PC-9 (cell line): ENCODE measurements at regions not wholly inside any gene's neighbourhood (a gene's known extent, or its start where the extent isn't known, plus 50 kb on each side); places are given as distances from the start of the nearest gene placed in this dataset.

Experiments
- BruUV-seq: library from RNA; stranded (reverse); fragments of 400-500 nt; replicated peaks from 2 replicates; lab custom pipeline; 2021; lab: Mats Ljungman, UMichigan
- CTCF ChIA-PET: fragments of 300-600 bp; sonication (Branson Sonifier 250); formaldehyde crosslinking; loops from one replicate; lab custom pipeline; 2022; ENCODE audit warnings: antibody characterized with exemption; lab: Charles Lee
- POLR2A ChIA-PET: fragments of 300-600 bp; sonication (Branson Sonifier 250); formaldehyde crosslinking; loops from one replicate; lab custom pipeline; 2022; ENCODE audit warnings: antibody characterized with exemption; ENCODE audit not compliant: unreplicated experiment; lab: Charles Lee
- DNase-seq, 2 experiments: peaks; one replicate each; pipeline versions ENCODE4 v3.0.0 to v3.0.0-alpha.2; 2015 to 2022; ENCODE audit warnings: mixed read lengths in 1 of 2
- H2AFZ ChIP-seq: fragments of 200-600 bp; sonication (generic); 2 replicates; pipeline ENCODE4 v1.8.1; 2017; ENCODE audit warnings: antibody characterized with exemption
- H3F3A ChIP-seq: fragments of 200-600 bp; sonication (generic); 2 replicates; pipeline ENCODE4 v1.8.1; 2017; ENCODE audit warnings: antibody characterized with exemption, mild to moderate bottlenecking, low read depth; ENCODE audit not compliant: insufficient read depth
- H3K27ac ChIP-seq: fragments of 200-600 bp; sonication (generic); 2 replicates; pipeline ENCODE4 v1.6.1; 2016; ENCODE audit warnings: mixed run types
- H3K27me3 ChIP-seq: fragments of 200-600 bp; sonication (generic); 2 replicates; pipeline ENCODE4 v1.6.1; 2016; ENCODE audit warnings: low read depth, mixed run types; ENCODE audit not compliant: insufficient read depth
- H3K36me3 ChIP-seq: fragments of 200-600 bp; sonication (generic); 2 replicates; pipeline ENCODE4 v1.6.1; 2016; ENCODE audit warnings: low read depth, mixed run types
- H3K4me1 ChIP-seq: fragments of 200-600 bp; sonication (generic); replicated peaks from 2 replicates; pipeline ENCODE4 v1.6.1; 2016; ENCODE audit warnings: mixed run types; ENCODE audit not compliant: insufficient read depth
- H3K4me2 ChIP-seq: fragments of 200-600 bp; sonication (generic); 2 replicates; pipeline ENCODE4 v1.6.1; 2017; ENCODE audit warnings: mixed run types
- H3K4me3 ChIP-seq: fragments of 200-600 bp; sonication (generic); 2 replicates; pipeline ENCODE4 v1.6.1; 2016; ENCODE audit warnings: mixed run types
- H3K79me2 ChIP-seq: fragments of 200-600 bp; sonication (generic); 2 replicates; pipeline ENCODE4 v1.6.1; 2017; ENCODE audit warnings: low read depth, mixed run types
- H3K9me2 ChIP-seq: fragments of 200-600 bp; sonication (generic); 2 replicates; pipeline ENCODE4 v1.8.1; 2017; ENCODE audit warnings: mild to moderate bottlenecking; ENCODE audit not compliant: insufficient read depth
- H3K9me3 ChIP-seq: fragments of 200-600 bp; sonication (generic); 2 replicates; pipeline ENCODE4 v1.8.1; 2016; ENCODE audit warnings: low read depth; ENCODE audit not compliant: insufficient read depth
- H4K20me1 ChIP-seq: fragments of 200-600 bp; sonication (generic); 2 replicates; pipeline ENCODE4 v1.8.1; 2017; ENCODE audit not compliant: insufficient read depth
- EZH2 ChIP-seq: fragments of 200-600 bp; sonication (generic); IDR thresholded peaks from 2 replicates; pipeline ENCODE4 v1.8.0; 2017; ENCODE audit warnings: antibody characterized with exemption, low read depth
- intact Hi-C: fragments of 100-400 bp; cut with micrococcal nuclease; formaldehyde crosslinking; loops from one replicate; pipeline ENCODE4 v1.10.0; 2022; ENCODE audit not compliant: unreplicated experiment
- TF ChIP-seq, protein P1 (sequence below): fragments of 200-600 bp; sonication (generic); conservative IDR thresholded peaks from 2 replicates; pipeline ENCODE4 v1.6.1; 2017; ENCODE audit warnings: mixed run types, antibody characterized with exemption, mild to moderate bottlenecking, moderate library complexity

DNA sequence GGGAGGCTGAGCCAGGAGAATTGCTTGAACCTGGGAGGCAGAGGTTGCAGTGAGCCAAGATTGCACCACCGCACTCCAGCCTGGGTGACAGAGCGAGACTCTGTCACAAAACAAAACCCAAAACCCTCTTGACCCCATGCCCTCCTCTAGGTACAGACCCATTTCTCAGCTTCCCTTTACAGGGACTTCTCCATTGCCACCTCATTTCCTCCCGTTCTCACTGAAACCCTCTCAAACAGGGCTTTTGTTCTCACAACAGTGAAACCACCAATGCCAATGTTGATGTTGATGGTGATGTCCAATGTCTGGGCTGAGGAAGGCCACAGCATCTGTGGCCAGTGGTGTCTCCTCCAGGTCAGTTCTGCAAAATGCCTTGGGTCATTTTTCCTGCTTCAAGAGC, 69.0 kb upstream of the ZCCHC2 start:
- DNase-seq: no peak
- Histone ChIP-seq H3K27ac (no peak overlapping the region), H3K4me2 (no peak overlapping the region), H4K20me1 (no peaks in the 10 kb centered on the region), H3F3A (peaks cover 31% of the 10 kb centered on the region), H3K9me2 (no peaks in the 10 kb centered on the region), H3K4me1 (peaks cover 42% of the 10 kb centered on the region), H3K79me2 (no peaks in the 10 kb centered on the region), H3K36me3 (no peaks in the 10 kb centered on the region), H3K27me3 (no peaks in the 10 kb centered on the region), H2AFZ (no peak overlapping the region), H3K9me3 (no peaks in the 10 kb centered on the region), H3K4me3 (no peak overlapping the region)
- intact Hi-C loops: no loop called here
- BruUV-seq: no TSS peak
- POLR2A ChIA-PET: interaction anchor here (0.7 kb wide), 1 partner anchor 16 kb away, joined by 7 read pairs; no protein-coding TSS in a partner anchor
- TF ChIP-seq, protein P1, sequence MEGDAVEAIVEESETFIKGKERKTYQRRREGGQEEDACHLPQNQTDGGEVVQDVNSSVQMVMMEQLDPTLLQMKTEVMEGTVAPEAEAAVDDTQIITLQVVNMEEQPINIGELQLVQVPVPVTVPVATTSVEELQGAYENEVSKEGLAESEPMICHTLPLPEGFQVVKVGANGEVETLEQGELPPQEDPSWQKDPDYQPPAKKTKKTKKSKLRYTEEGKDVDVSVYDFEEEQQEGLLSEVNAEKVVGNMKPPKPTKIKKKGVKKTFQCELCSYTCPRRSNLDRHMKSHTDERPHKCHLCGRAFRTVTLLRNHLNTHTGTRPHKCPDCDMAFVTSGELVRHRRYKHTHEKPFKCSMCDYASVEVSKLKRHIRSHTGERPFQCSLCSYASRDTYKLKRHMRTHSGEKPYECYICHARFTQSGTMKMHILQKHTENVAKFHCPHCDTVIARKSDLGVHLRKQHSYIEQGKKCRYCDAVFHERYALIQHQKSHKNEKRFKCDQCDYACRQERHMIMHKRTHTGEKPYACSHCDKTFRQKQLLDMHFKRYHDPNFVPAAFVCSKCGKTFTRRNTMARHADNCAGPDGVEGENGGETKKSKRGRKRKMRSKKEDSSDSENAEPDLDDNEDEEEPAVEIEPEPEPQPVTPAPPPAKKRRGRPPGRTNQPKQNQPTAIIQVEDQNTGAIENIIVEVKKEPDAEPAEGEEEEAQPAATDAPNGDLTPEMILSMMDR: no peak
- no peak for TF ChIP-seq EZH2
- CTCF ChIA-PET: no interaction called here

DNA sequence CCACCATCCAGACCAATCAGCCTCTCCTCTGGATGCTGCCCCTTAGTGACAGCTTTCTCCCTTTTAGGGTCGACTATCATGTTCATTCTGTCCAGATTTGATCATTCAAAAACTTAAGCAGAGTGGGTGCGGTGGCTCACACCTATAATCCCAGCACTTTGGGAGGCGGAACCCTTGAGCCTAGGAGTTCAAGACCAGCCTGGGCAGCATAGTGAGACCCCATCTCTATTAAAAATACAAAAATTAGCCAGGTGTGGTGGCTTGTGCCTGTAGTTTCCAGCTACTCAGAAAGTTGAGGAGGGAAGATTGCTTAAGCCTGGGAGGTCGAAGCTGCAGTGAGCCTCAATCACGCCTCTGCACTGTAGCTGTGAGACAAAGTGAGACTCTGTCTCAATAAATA, 68.3 kb upstream of the ZCCHC2 start:
- Histone ChIP-seq H3K9me2 (no peaks in the 10 kb centered on the region), H3K27ac (no peak overlapping the region), H3F3A (peaks cover 29% of the 10 kb centered on the region), H3K4me1 (peaks cover 40% of the 10 kb centered on the region), H3K36me3 (no peaks in the 10 kb centered on the region), H3K4me2 (no peak overlapping the region), H3K27me3 (no peaks in the 10 kb centered on the region), H3K4me3 (no peak overlapping the region), H4K20me1 (no peaks in the 10 kb centered on the region), H3K9me3 (no peaks in the 10 kb centered on the region), H2AFZ (no peak overlapping the region), H3K79me2 (no peaks in the 10 kb centered on the region)
- ChIA-PET CTCF (no interaction called here), POLR2A (interaction anchor here (0.7 kb wide), 1 partner anchor 17 kb away, joined by 7 read pairs; no protein-coding TSS in a partner anchor)
- BruUV-seq: no TSS peak
- TF ChIP-seq, protein P1: no peak
- no peak for TF ChIP-seq EZH2
- no peak for DNase-seq
- intact Hi-C loops: no loop called here

DNA sequence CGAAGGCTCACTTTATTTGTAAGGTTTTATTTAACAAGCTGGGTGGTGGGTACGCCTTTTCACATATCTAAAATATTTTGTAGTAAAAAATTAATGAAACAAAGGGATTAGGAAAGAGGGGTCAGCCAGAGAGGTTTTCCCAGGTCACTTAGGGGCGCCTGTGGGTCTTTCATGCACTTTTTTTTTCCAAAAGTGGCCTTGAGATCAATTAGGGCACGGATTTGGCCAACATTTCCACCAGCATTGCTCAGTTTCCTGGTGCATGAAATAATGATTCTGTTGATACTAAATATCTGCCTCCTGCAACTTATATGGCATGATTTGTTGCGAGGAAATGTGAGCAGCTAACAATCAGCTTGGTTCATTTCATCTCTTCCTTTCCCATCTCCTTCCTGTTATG, 67.6 kb upstream of the ZCCHC2 start:
- H3F3A ChIP-seq: peaks cover 22% of the 10 kb centered on the region
- no TSS peak for BruUV-seq
- no peak overlapping the region for H3K27ac ChIP-seq
- no peak overlapping the region for H3K4me2 ChIP-seq
- H3K4me1 ChIP-seq: peaks cover 33% of the 10 kb centered on the region
- ChIA-PET POLR2A (no interaction called here), CTCF (no interaction called here)
- no peak overlapping the region for H3K4me3 ChIP-seq
- H3K27me3 ChIP-seq: no peaks in the 10 kb centered on the region
- no peak for TF ChIP-seq EZH2
- TF ChIP-seq, protein P1: no peak
- H3K9me3 ChIP-seq: no peaks in the 10 kb centered on the region
- no peak overlapping the region for H2AFZ ChIP-seq
- H3K9me2 ChIP-seq: no peaks in the 10 kb centered on the region
- no peak for DNase-seq
- no peaks in the 10 kb centered on the region for H3K36me3 ChIP-seq
- no peaks in the 10 kb centered on the region for H3K79me2 ChIP-seq
- H4K20me1 ChIP-seq: no peaks in the 10 kb centered on the region
- intact Hi-C loops: no loop called here
